Naive thymus-derived CD4-positive, alpha-beta T cell (primary cell): ENCODE measurements at regions not wholly inside any gene's neighbourhood (a gene's known extent, or its start where the extent isn't known, plus 50 kb on each side); places are given as distances from the start of the nearest gene placed in this dataset.

Experiments used
- ATAC-seq: fragments of 150-1000 bp; cut with Tn5 transposase; 2 replicates; pipeline ENCODE4 v1.10.0; 2021; ENCODE audit warnings: mild to moderate bottlenecking, moderate library complexity
- CTCF ChIA-PET: fragments of 350-600 bp; sonication (Branson Sonifier 250); formaldehyde crosslinking; loops from one replicate; lab custom pipeline; 2021; ENCODE audit warnings: antibody characterized with exemption; lab: Charles Lee
- POLR2A ChIA-PET: fragments of 350-600 bp; sonication (Branson Sonifier 250); formaldehyde crosslinking; loops from one replicate; lab custom pipeline; 2021; ENCODE audit warnings: antibody characterized with exemption, inconsistent platforms; lab: Charles Lee
- DNase-seq, 9 donors: peaks; one replicate each; pipeline versions ENCODE4 v3.0.0 to v3.0.0-alpha.2; 2020 to 2022; ENCODE audit warnings: mixed read lengths in 1 of 9
- H3K27ac ChIP-seq: one replicate; pipeline ENCODE4 v1.7.0; 2013; ENCODE audit warnings: mild to moderate bottlenecking, low read depth, low read length, moderate library complexity
- H3K27me3 ChIP-seq, 2 donors: one replicate each; pipeline ENCODE4 v1.7.0; 2013; ENCODE audit warnings: low read length in 2 of 2, mild to moderate bottlenecking in 2 of 2, moderate library complexity in 2 of 2; ENCODE audit not compliant: control insufficient read depth in 2 of 2, insufficient read depth in 2 of 2
- H3K36me3 ChIP-seq, 3 experiments: 1 replicate in 2 of 3; 2 replicates in 1 of 3; pipeline ENCODE4 v1.7.0; 2013; ENCODE audit warnings: low read length in 3 of 3, mild to moderate bottlenecking in 3 of 3, moderate library complexity in 1 of 3; ENCODE audit not compliant: insufficient read depth in 3 of 3, control insufficient read depth in 2 of 3
- H3K4me1 ChIP-seq, 2 donors: one replicate each; pipeline ENCODE4 v1.7.0; 2013; ENCODE audit warnings: low read length in 2 of 2, mild to moderate bottlenecking in 2 of 2, moderate library complexity in 1 of 2; ENCODE audit not compliant: control insufficient read depth in 2 of 2, insufficient read depth in 2 of 2
- H3K4me3 ChIP-seq: 2 replicates; pipeline ENCODE4 v1.7.0; 2013; ENCODE audit warnings: mild to moderate bottlenecking, low read length
- H3K9me3 ChIP-seq, 3 experiments: 1 replicate in 2 of 3; 2 replicates in 1 of 3; pipeline ENCODE4 v1.7.0; 2013; ENCODE audit warnings: low read length in 3 of 3; ENCODE audit not compliant: control insufficient read depth in 2 of 3
- H3K27ac Mint-ChIP-seq, 9 donors: one replicate each; pipeline ENCODE4 v1.8.0; 2020 to 2022; ENCODE audit warnings: mixed read lengths in 9 of 9, mild to moderate bottlenecking in 8 of 9, moderate library complexity in 5 of 9, inconsistent platforms in 2 of 9
- H3K27me3 Mint-ChIP-seq, 5 donors: one replicate each; pipeline ENCODE4 v1.8.0; 2021 to 2022; ENCODE audit warnings: mixed read lengths in 5 of 5, mild to moderate bottlenecking in 1 of 5
- H3K36me3 Mint-ChIP-seq, 5 donors: one replicate each; pipeline ENCODE4 v1.8.0; 2020 to 2022; ENCODE audit warnings: mixed read lengths in 5 of 5, mild to moderate bottlenecking in 3 of 5, inconsistent platforms in 1 of 5
- H3K4me1 Mint-ChIP-seq, 7 donors: one replicate each; pipeline ENCODE4 v1.8.0; 2020 to 2022; ENCODE audit warnings: mixed read lengths in 7 of 7, mild to moderate bottlenecking in 3 of 7, inconsistent platforms in 1 of 7
- H3K4me3 Mint-ChIP-seq, 10 donors: one replicate each; pipeline ENCODE4 v1.8.0; 2020 to 2022; ENCODE audit warnings: mild to moderate bottlenecking in 10 of 10, mixed read lengths in 10 of 10, moderate library complexity in 6 of 10, inconsistent platforms in 2 of 10
- H3K9me3 Mint-ChIP-seq, 11 donors: one replicate each; pipeline ENCODE4 v1.8.0; 2020 to 2022; ENCODE audit warnings: mixed read lengths in 11 of 11, mild to moderate bottlenecking in 4 of 11, inconsistent platforms in 1 of 11, moderate library complexity in 1 of 11
- intact Hi-C, 2 donors: fragments of 100-400 bp; cut with micrococcal nuclease; formaldehyde crosslinking; loops; one replicate each; pipeline ENCODE4 v1.15.1; 2023

GRCh38 chr4:117514391-117515175 lies 429.2 kb upstream of the TRAM1L1 start:
- Mint-ChIP-seq H3K9me3 (peaks cover 0 to 19% (median 6%) of the 10 kb centered on the region in 11 donors), H3K27ac (no peak overlapping the region), H3K27me3 (no peaks in the 10 kb centered on the region), H3K4me1 (no peaks in the 10 kb centered on the region), H3K4me3 (no peak overlapping the region), H3K36me3 (peaks cover 0 to 3% (median 0%) of the 10 kb centered on the region in 5 donors)
- Histone ChIP-seq H3K27me3 (no peaks in the 10 kb centered on the region), H3K4me3 (no peak overlapping the region), H3K27ac (no peak overlapping the region), H3K36me3 (no peaks in the 10 kb centered on the region), H3K9me3 (no peaks in the 10 kb centered on the region), H3K4me1 (no peaks in the 10 kb centered on the region)
- ChIA-PET POLR2A (no interaction called here), CTCF (no interaction called here)
- ATAC-seq (no peak), DNase-seq (no peak)
- intact Hi-C loops = no loop called here

- no peaks in the 10 kb centered on the region for H3K4me1 Mint-ChIP-seq
- intact Hi-C loops = no loop called here
- H3K27me3 Mint-ChIP-seq = no peaks in the 10 kb centered on the region
- Histone ChIP-seq H3K27ac (no peak overlapping the region), H3K9me3 (no peaks in the 10 kb centered on the region), H3K36me3 (no peaks in the 10 kb centered on the region), H3K4me1 (no peaks in the 10 kb centered on the region), H3K27me3 (no peaks in the 10 kb centered on the region), H3K4me3 (no peak overlapping the region)
- ChIA-PET POLR2A (no interaction called here), CTCF (no interaction called here)
- no peak overlapping the region for H3K27ac Mint-ChIP-seq
- peaks cover 0 to 3% (median 0%) of the 10 kb centered on the region in 5 donors for H3K36me3 Mint-ChIP-seq
- DNase-seq (no peak), ATAC-seq (no peak)
- H3K9me3 Mint-ChIP-seq = peaks cover 0 to 25% (median 6%) of the 10 kb centered on the region in 11 donors
- H3K4me3 Mint-ChIP-seq = no peak overlapping the region
Measured at GRCh38 chr4:117515921-117516320, 430.5 kb upstream of the TRAM1L1 start.

DNA sequence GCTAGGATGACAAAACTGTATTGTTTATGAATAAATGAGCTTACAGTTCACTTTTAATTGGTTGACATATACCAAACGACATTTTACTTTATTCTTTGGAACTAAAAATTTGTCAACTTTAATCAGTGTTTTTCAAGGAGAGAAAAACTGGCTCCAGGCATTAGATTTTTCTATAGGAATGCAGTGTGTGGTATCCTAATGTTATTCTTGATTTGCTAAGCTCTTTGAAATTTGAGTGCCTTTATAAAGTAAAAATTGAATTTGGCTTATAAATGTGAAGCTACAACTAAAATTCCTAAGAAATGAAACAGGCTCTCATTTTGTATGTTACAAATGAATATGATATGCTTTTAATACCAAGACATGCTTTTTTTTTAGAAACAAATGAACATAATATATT lies 442.2 kb upstream of the TRAM1L1 start:
- ChIA-PET CTCF (no interaction called here), POLR2A (no interaction called here)
- no peak overlapping the region for H3K4me3 Mint-ChIP-seq
- H3K4me1 Mint-ChIP-seq = no peaks in the 10 kb centered on the region
- Histone ChIP-seq H3K4me1 (no peaks in the 10 kb centered on the region), H3K4me3 (no peak overlapping the region), H3K27me3 (no peaks in the 10 kb centered on the region), H3K27ac (no peak overlapping the region), H3K36me3 (no peaks in the 10 kb centered on the region), H3K9me3 (no peaks in the 10 kb centered on the region)
- H3K36me3 Mint-ChIP-seq = no peaks in the 10 kb centered on the region
- peaks cover 0 to 5% (median 0%) of the 10 kb centered on the region in 11 donors for H3K9me3 Mint-ChIP-seq
- no peaks in the 10 kb centered on the region for H3K27me3 Mint-ChIP-seq
- no peak for ATAC-seq
- H3K27ac Mint-ChIP-seq = no peak overlapping the region
- intact Hi-C loops = no loop called here
- no peak for DNase-seq

DNA sequence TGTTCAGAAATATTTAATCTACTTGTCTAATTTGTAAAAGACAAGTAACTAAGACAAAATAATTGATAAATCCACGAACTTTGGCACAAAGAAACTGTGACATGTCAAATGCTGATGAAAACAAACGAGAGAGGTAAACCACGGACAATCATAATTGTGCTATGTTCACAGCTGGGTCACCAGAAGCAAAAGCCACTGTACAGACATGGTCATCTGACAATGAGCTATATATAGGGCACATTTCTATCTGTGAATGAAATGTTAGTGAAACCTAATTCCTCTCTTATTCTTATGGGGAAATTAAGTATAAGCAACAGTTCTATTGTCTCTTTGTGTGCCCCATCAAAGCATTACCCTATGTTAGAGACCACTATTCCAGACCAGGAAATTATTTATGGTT lies 444.0 kb upstream of the TRAM1L1 start:
- H3K4me1 Mint-ChIP-seq = no peaks in the 10 kb centered on the region
- POLR2A ChIA-PET = no interaction called here

DNA sequence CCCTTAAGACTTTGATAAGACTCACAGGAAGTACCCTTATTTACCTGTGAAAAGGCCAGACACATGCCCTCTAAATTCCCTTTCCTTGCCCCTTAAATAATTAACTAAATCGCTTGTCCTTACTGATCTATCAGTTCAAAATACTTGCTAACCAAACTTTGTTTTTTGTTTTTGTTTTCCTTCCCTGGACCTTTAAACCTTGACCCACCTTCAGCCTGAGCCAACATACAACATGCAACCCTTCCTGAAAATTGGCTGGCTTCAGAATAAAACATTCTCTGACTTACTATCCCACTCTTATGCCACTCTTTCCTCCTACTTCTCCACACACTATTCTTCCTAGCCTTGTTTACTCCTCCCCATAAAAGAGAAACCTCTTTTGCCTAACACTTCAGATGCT lies 448.1 kb upstream of the TRAM1L1 start:
- no peak overlapping the region for H3K4me3 ChIP-seq
- ChIA-PET CTCF (no interaction called here), POLR2A (no interaction called here)
- no peak for DNase-seq
- H3K4me1 Mint-ChIP-seq = no peaks in the 10 kb centered on the region
- no peak overlapping the region for H3K4me3 Mint-ChIP-seq
- H3K27ac ChIP-seq = no peak overlapping the region
- H3K36me3 Mint-ChIP-seq = no peaks in the 10 kb centered on the region
- peaks cover 0 to 6% (median 3%) of the 10 kb centered on the region in 11 donors for H3K9me3 Mint-ChIP-seq
- H3K36me3 ChIP-seq = no peaks in the 10 kb centered on the region
- no peaks in the 10 kb centered on the region for H3K27me3 ChIP-seq
- no peaks in the 10 kb centered on the region for H3K9me3 ChIP-seq
- H3K27me3 Mint-ChIP-seq = no peaks in the 10 kb centered on the region
- H3K27ac Mint-ChIP-seq = no peak overlapping the region
- ATAC-seq = no peak
- H3K4me1 ChIP-seq = no peaks in the 10 kb centered on the region
- intact Hi-C loops = no loop called here

More for the DNA sequence above, 444.0 kb upstream of the TRAM1L1 start:
- ATAC-seq (no peak), DNase-seq (no peak)
- CTCF ChIA-PET = no interaction called here
- Histone ChIP-seq H3K4me3 (no peak overlapping the region), H3K27me3 (no peaks in the 10 kb centered on the region), H3K4me1 (no peaks in the 10 kb centered on the region), H3K27ac (no peak overlapping the region), H3K9me3 (no peaks in the 10 kb centered on the region), H3K36me3 (no peaks in the 10 kb centered on the region)
- Mint-ChIP-seq H3K27me3 (no peaks in the 10 kb centered on the region), H3K9me3 (peaks cover 0 to 7% (median 2%) of the 10 kb centered on the region in 11 donors), H3K36me3 (no peaks in the 10 kb centered on the region), H3K4me3 (no peak overlapping the region), H3K27ac (no peak overlapping the region)
- intact Hi-C loops = no loop called here

DNA sequence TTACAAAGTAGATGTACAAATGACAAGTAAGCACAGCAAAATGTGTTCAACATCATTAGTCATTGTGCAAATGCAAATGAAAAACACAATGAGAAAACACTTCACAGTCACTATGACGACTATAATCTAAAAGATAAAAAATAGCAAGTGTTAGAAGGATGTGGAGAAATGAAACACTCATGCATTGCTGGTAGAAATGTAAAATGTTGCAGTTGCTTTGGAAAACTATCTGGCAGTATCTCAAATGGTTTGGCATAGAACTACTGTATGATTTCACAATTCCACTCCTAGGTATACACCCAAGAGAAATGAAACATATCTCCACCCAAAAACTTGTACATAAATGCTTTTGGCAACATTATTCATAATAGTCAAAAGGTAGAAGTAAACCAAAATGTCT lies 459.7 kb upstream of the TRAM1L1 start:
- H3K4me1 ChIP-seq = no peaks in the 10 kb centered on the region
- Mint-ChIP-seq H3K4me1 (no peaks in the 10 kb centered on the region), H3K27me3 (no peaks in the 10 kb centered on the region), H3K27ac (no peak overlapping the region), H3K4me3 (no peak overlapping the region), H3K36me3 (no peaks in the 10 kb centered on the region), H3K9me3 (peaks cover 0 to 4% (median 0%) of the 10 kb centered on the region in 11 donors)
- intact Hi-C loops = no loop called here
- DNase-seq (no peak), ATAC-seq (no peak)
- ChIA-PET POLR2A (no interaction called here), CTCF (interaction anchor here (0.7 kb wide), 1 partner anchor 12 kb away, joined by 3 read pairs; no protein-coding TSS in a partner anchor)
- H3K9me3 ChIP-seq = no peaks in the 10 kb centered on the region
- no peaks in the 10 kb centered on the region for H3K36me3 ChIP-seq
- H3K27me3 ChIP-seq = no peaks in the 10 kb centered on the region
- no peak overlapping the region for H3K4me3 ChIP-seq
- H3K27ac ChIP-seq = no peak overlapping the region

GRCh38 chr4:117549524-117549923 lies 464.1 kb upstream of the TRAM1L1 start:
- ATAC-seq = no peak
- H3K9me3 Mint-ChIP-seq = peaks cover 0 to 12% (median 0%) of the 10 kb centered on the region in 11 donors
- no peaks in the 10 kb centered on the region for H3K36me3 Mint-ChIP-seq
- H3K4me1 Mint-ChIP-seq = no peaks in the 10 kb centered on the region
- Histone ChIP-seq H3K4me1 (no peaks in the 10 kb centered on the region), H3K4me3 (no peak overlapping the region), H3K27me3 (no peaks in the 10 kb centered on the region), H3K36me3 (no peaks in the 10 kb centered on the region), H3K9me3 (no peaks in the 10 kb centered on the region), H3K27ac (no peak overlapping the region)
- ChIA-PET CTCF (no interaction called here), POLR2A (no interaction called here)
- intact Hi-C loops = no loop called here
- H3K4me3 Mint-ChIP-seq = no peak overlapping the region
- DNase-seq = no peak
- H3K27me3 Mint-ChIP-seq = no peaks in the 10 kb centered on the region
- H3K27ac Mint-ChIP-seq = no peak overlapping the region
